Loucy (cell line): ENCODE measurements at regions not wholly inside any gene's neighbourhood (a gene's known extent, or its start where the extent isn't known, plus 50 kb on each side); places are given as distances from the start of the nearest gene placed in this dataset.
"Not testable (repeated sequence)": the region's sequence is repeated elsewhere in the genome, so short reads cannot be mapped to it uniquely, and the experiment has no call there.

Source experiments
- H2AFZ ChIP-seq: fragments of 200-600 bp; sonication (generic); 2 replicates; pipeline ENCODE4 v1.6.0; 2016; ENCODE audit warnings: antibody characterized with exemption, mild to moderate bottlenecking, low read length, moderate library complexity
- H3F3A ChIP-seq: fragments of 200-600 bp; 2 replicates; pipeline ENCODE4 v1.6.0; 2016; ENCODE audit warnings: antibody characterized with exemption, low read depth, mild to moderate bottlenecking
- H3K27me3 ChIP-seq: fragments of 200-600 bp; sonication (generic); 2 replicates; pipeline ENCODE4 v1.6.1; 2014; ENCODE audit warnings: low read length, mild to moderate bottlenecking; ENCODE audit not compliant: insufficient read depth, poor library complexity, severe bottlenecking
- H3K36me3 ChIP-seq: fragments of 200-600 bp; sonication (generic); 2 replicates; pipeline ENCODE4 v1.6.1; 2016; ENCODE audit warnings: low read length; ENCODE audit not compliant: insufficient read depth
- H3K4me1 ChIP-seq: fragments of 200-600 bp; sonication (generic); 2 replicates; pipeline ENCODE4 v1.5.1; 2014; ENCODE audit warnings: low read length, mild to moderate bottlenecking; ENCODE audit not compliant: insufficient read depth, poor library complexity, severe bottlenecking
- H3K4me2 ChIP-seq: fragments of 200-600 bp; sonication (generic); 2 replicates; pipeline ENCODE4 v1.6.0; 2014; ENCODE audit warnings: antibody characterized with exemption, low read length, low read depth, mild to moderate bottlenecking; ENCODE audit not compliant: poor library complexity, severe bottlenecking
- H3K4me3 ChIP-seq: fragments of 200-600 bp; sonication (generic); 2 replicates; pipeline ENCODE4 v1.5.1; 2014; ENCODE audit warnings: low read length, mild to moderate bottlenecking, mixed read lengths; ENCODE audit not compliant: poor library complexity, severe bottlenecking
- H3K79me2 ChIP-seq: fragments of 200-600 bp; sonication (generic); 2 replicates; pipeline ENCODE4 v1.6.1; 2014; ENCODE audit warnings: low read length; ENCODE audit not compliant: insufficient read depth
- H3K9ac ChIP-seq: fragments of 200-600 bp; sonication (generic); 2 replicates; pipeline ENCODE4 v1.6.0; 2014; ENCODE audit warnings: mild to moderate bottlenecking, low read depth, low read length, moderate library complexity; ENCODE audit not compliant: poor library complexity, severe bottlenecking
- H3K9me2 ChIP-seq: fragments of 200-600 bp; sonication (generic); replicated peaks from 2 replicates; pipeline ENCODE4 v1.6.1; 2016; ENCODE audit warnings: low read depth, low read length, mixed read lengths
- H3K9me3 ChIP-seq: fragments of 200-600 bp; sonication (generic); 2 replicates; pipeline ENCODE4 v1.6.1; 2014; ENCODE audit warnings: mild to moderate bottlenecking, antibody characterized with exemption, low read length, low read depth; ENCODE audit not compliant: insufficient read depth
- H4K20me1 ChIP-seq: fragments of 200-600 bp; sonication (generic); 2 replicates; pipeline ENCODE4 v1.6.0; 2014; ENCODE audit warnings: antibody characterized with exemption, low read length, mild to moderate bottlenecking; ENCODE audit not compliant: insufficient read depth, poor library complexity, severe bottlenecking
- CTCF ChIP-seq: fragments of 200-600 bp; sonication (generic); conservative IDR thresholded peaks from 2 replicates; pipeline ENCODE4 v1.5.1; 2014; ENCODE audit warnings: mild to moderate bottlenecking, antibody characterized with exemption, low read length
- EZH2phosphoT487 ChIP-seq: fragments of 200-600 bp; IDR thresholded peaks from 2 replicates; pipeline ENCODE4 v1.6.1; 2018; ENCODE audit warnings: antibody characterized with exemption, mild to moderate bottlenecking, moderate library complexity, borderline replicate concordance

DNA sequence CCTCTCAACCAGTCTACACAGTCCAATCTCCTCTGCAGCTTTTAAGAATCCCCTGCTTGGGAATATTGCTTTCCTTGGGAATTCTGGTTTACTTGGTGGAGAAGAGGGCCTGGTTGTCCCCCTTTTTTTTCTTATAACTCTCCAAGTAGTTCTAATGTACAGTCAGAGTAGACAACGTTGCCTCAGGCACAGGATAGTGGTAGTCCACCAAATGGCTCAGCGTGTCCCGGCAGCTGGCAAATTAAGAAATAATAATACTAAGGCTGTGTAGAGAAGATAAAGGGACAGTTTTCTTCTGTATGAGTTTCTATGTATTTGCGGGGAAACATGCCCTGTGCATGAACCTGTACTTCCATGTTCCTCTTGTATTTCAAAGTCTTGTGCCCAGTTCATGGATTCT is 145.7 kb upstream of the RREB1 start:
- H3K9me3 ChIP-seq = no peaks in the 10 kb centered on the region
- no peak overlapping the region for H3K4me3 ChIP-seq
- no peaks in the 10 kb centered on the region for H3K36me3 ChIP-seq
- no peak for TF ChIP-seq CTCF
- no peak for TF ChIP-seq EZH2phosphoT487
- no peaks in the 10 kb centered on the region for H4K20me1 ChIP-seq
- no peak overlapping the region for H2AFZ ChIP-seq
- H3K79me2 ChIP-seq = no peaks in the 10 kb centered on the region
- no peak overlapping the region for H3K4me2 ChIP-seq
- H3K9me2 ChIP-seq = no peaks in the 10 kb centered on the region
- H3K9ac ChIP-seq = no peak overlapping the region
- H3F3A ChIP-seq = no peaks in the 10 kb centered on the region
- no peaks in the 10 kb centered on the region for H3K27me3 ChIP-seq
- H3K4me1 ChIP-seq = no peaks in the 10 kb centered on the region

DNA sequence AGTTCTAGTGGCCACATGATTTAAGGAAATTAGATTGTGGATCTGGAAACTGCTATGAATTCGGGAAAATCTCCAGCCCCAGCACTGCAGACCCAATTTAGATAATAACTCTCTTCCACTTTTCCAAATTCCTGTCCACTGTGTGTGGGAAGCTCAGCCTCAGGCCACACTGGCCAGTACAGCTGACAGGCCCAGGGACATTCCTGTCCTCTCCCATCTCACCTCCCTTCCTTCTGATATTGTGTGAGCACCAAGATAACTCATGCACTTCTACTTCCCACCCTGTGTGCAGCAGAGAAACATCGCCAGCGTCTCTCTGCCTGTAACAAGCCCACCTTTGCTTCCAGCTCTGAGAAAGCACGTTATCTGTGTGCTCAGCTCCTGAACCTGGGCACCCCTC is 145.1 kb upstream of the RREB1 start:
- TF ChIP-seq CTCF = no peak
- no peak for TF ChIP-seq EZH2phosphoT487
- Histone ChIP-seq H3K27me3 (no peaks in the 10 kb centered on the region), H3K9ac (no peak overlapping the region), H3K4me1 (no peaks in the 10 kb centered on the region), H3K36me3 (no peaks in the 10 kb centered on the region), H3K9me2 (no peaks in the 10 kb centered on the region), H4K20me1 (no peaks in the 10 kb centered on the region), H3F3A (no peaks in the 10 kb centered on the region), H3K4me2 (no peak overlapping the region), H3K4me3 (no peak overlapping the region), H2AFZ (no peak overlapping the region), H3K9me3 (no peaks in the 10 kb centered on the region), H3K79me2 (no peaks in the 10 kb centered on the region)

- H3K9ac ChIP-seq, H3K4me3 ChIP-seq, H3K4me1 ChIP-seq, H2AFZ ChIP-seq, H3K9me2 ChIP-seq, H3K9me3 ChIP-seq, H3K27me3 ChIP-seq, H4K20me1 ChIP-seq, H3K4me2 ChIP-seq, H3K79me2 ChIP-seq, H3F3A ChIP-seq, H3K36me3 ChIP-seq: not testable (repeated sequence)
Measured at GRCh38 chr6:6963390-6963789, 144.4 kb upstream of the RREB1 start.

GRCh38 chr6:6964675-6965074 is 143.1 kb upstream of the RREB1 start:
- H3F3A ChIP-seq = no peaks in the 10 kb centered on the region
- H3K79me2 ChIP-seq = no peaks in the 10 kb centered on the region
- no peaks in the 10 kb centered on the region for H3K36me3 ChIP-seq
- no peaks in the 10 kb centered on the region for H3K9me3 ChIP-seq
- TF ChIP-seq EZH2phosphoT487 = no peak
- no peak for TF ChIP-seq CTCF
- no peaks in the 10 kb centered on the region for H3K27me3 ChIP-seq
- H2AFZ ChIP-seq = no peak overlapping the region
- H3K4me2 ChIP-seq = no peak overlapping the region
- no peak overlapping the region for H3K4me3 ChIP-seq
- H3K9ac ChIP-seq = no peak overlapping the region
- H4K20me1 ChIP-seq = no peaks in the 10 kb centered on the region
- H3K9me2 ChIP-seq = no peaks in the 10 kb centered on the region
- H3K4me1 ChIP-seq = no peaks in the 10 kb centered on the region
